ENCODE measurements at regions not wholly inside any gene's neighbourhood (a gene's known extent, or its start where the extent isn't known, plus 50 kb on each side); places are given as distances from the start of the nearest gene placed in this dataset.
"Not testable (repeated sequence)": the region's sequence is repeated elsewhere in the genome, so short reads cannot be mapped to it uniquely, and the experiment has no call there.

GRCh38 chr17:30680681-30681080 lies 143.8 kb downstream of the CRLF3 start:
- not testable (repeated sequence) for TF ChIP-seq CTCF (IDR thresholded peaks at IDR 0.05); EZH2 (IDR thresholded peaks at IDR 0.05; ENCODE audit: borderline replicate concordance, insufficient read depth, low read depth, low read length, poor library complexity, severe bottlenecking)
